ENCODE measurements at regions not wholly inside any gene's neighbourhood (a gene's known extent, or its start where the extent isn't known, plus 50 kb on each side); places are given as distances from the start of the nearest gene placed in this dataset.

DNA sequence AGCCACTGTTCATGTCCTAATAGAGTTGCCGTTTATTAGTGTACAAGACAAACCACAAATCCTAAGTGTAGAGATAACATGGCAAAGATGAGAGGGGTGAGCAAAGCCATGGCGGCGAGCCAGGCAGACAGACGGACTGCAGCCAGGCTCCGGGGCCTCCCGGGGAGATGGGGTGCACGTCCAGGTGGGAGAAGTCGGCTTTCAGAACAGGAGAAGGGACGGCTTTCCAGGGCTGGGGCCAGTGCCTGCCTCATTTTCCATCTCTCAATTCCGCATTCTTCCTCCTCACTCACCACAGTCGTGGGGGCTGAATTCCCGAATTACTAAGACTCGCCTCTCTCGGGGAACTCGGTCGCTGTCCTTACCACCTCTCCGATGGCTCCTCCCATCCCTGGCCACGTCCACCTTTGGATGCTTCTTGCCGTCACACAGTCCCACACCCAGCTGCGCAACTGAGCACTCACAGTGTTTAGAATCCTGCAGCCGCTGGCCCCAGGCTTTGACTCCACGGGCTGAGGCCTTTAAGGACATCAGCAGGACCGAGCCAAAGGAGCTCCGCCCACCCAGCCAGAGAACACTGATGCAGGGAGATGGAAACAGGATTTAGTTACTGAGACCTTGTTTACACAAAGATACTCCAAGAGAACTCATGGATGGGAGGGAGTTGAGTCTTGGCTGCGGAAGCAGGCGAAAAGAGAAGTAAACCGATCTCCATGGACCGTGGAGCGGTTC is 59.7 kb downstream of the RNF112 start:
- TF ChIP-seq CTCF (IDR thresholded peaks at IDR 0.05) (no peak), POLR2A (IDR thresholded peaks at IDR 0.05) (no peak)

All from right lobe of liver (tissue), 4 donors.